ENCODE measurements at regions not wholly inside any gene's neighbourhood (a gene's known extent, or its start where the extent isn't known, plus 50 kb on each side); places are given as distances from the start of the nearest gene placed in this dataset.
"Not testable (repeated sequence)": the region's sequence is repeated elsewhere in the genome, so short reads cannot be mapped to it uniquely, and the experiment has no call there.

GRCh38 chr10:61059636-61060035, 115.7 kb upstream of the RHOBTB1 start:
- DNase-seq (ENCODE audit: extremely low read depth, low read depth, low spot score): peak; percentile 9

GRCh38 chr10:61052469-61053205, 108.7 kb upstream of the RHOBTB1 start:
- DNase-seq (ENCODE audit: extremely low read depth, low read depth, low spot score): no peak

GRCh38 chr10:61051344-61051743, 107.4 kb upstream of the RHOBTB1 start:
- no peak for DNase-seq (ENCODE audit: extremely low read depth, low read depth, low spot score)

GRCh38 chr10:61050120-61050745, 106.2 kb upstream of the RHOBTB1 start:
- no peak for DNase-seq (ENCODE audit: extremely low read depth, low read depth, low spot score)

GRCh38 chr10:61049386-61049785, 105.4 kb upstream of the RHOBTB1 start:
- no peak for DNase-seq (ENCODE audit: extremely low read depth, low read depth, low spot score)

GRCh38 chr10:61047788-61048560, 104.0 kb upstream of the RHOBTB1 start:
- no peak for DNase-seq (ENCODE audit: extremely low read depth, low read depth, low spot score)

GRCh38 chr10:61047081-61047480, 103.1 kb upstream of the RHOBTB1 start:
- no peak for DNase-seq (ENCODE audit: extremely low read depth, low read depth, low spot score)

GRCh38 chr10:61045480-61045879, 101.5 kb upstream of the RHOBTB1 start:
- DNase-seq (ENCODE audit: extremely low read depth, low read depth, low spot score): not testable (repeated sequence)

GRCh38 chr10:61042533-61042932, 98.5 kb upstream of the RHOBTB1 start:
- DNase-seq (ENCODE audit: extremely low read depth, low read depth, low spot score): no peak

GRCh38 chr10:61040399-61041016, 96.5 kb upstream of the RHOBTB1 start:
- no peak for DNase-seq (ENCODE audit: extremely low read depth, low read depth, low spot score)

- DNase-seq (ENCODE audit: extremely low read depth, low read depth, low spot score): no peak
Measured at GRCh38 chr10:61039868-61040267, 95.9 kb upstream of the RHOBTB1 start.

- DNase-seq (ENCODE audit: extremely low read depth, low read depth, low spot score): not testable (repeated sequence)
Measured at GRCh38 chr10:61037261-61037830, 93.4 kb upstream of the RHOBTB1 start.

- not testable (repeated sequence) for DNase-seq (ENCODE audit: extremely low read depth, low read depth, low spot score)
Measured at GRCh38 chr10:61036148-61036547, 92.2 kb upstream of the RHOBTB1 start.

GRCh38 chr10:61031341-61031740, 87.4 kb upstream of the RHOBTB1 start:
- DNase-seq (ENCODE audit: extremely low read depth, low read depth, low spot score): no peak

GRCh38 chr10:61029411-61029810, 85.4 kb upstream of the RHOBTB1 start:
- no peak for DNase-seq (ENCODE audit: extremely low read depth, low read depth, low spot score)

GRCh38 chr10:61028861-61029361, 84.9 kb upstream of the RHOBTB1 start:
- no peak for DNase-seq (ENCODE audit: extremely low read depth, low read depth, low spot score)

- DNase-seq (ENCODE audit: extremely low read depth, low read depth, low spot score): no peak
Measured at GRCh38 chr10:61024856-61025201, 80.8 kb upstream of the RHOBTB1 start.

- DNase-seq (ENCODE audit: extremely low read depth, low read depth, low spot score): no peak
Measured at GRCh38 chr10:61024151-61024855, 80.3 kb upstream of the RHOBTB1 start.

GRCh38 chr10:61023053-61023452, 79.1 kb upstream of the RHOBTB1 start:
- no peak for DNase-seq (ENCODE audit: extremely low read depth, low read depth, low spot score)

GRCh38 chr10:61021926-61022325, 77.9 kb upstream of the RHOBTB1 start:
- no peak for DNase-seq (ENCODE audit: extremely low read depth, low read depth, low spot score)
